ENCODE measurements at regions not wholly inside any gene's neighbourhood (a gene's known extent, or its start where the extent isn't known, plus 50 kb on each side); places are given as distances from the start of the nearest gene placed in this dataset.

DNA sequence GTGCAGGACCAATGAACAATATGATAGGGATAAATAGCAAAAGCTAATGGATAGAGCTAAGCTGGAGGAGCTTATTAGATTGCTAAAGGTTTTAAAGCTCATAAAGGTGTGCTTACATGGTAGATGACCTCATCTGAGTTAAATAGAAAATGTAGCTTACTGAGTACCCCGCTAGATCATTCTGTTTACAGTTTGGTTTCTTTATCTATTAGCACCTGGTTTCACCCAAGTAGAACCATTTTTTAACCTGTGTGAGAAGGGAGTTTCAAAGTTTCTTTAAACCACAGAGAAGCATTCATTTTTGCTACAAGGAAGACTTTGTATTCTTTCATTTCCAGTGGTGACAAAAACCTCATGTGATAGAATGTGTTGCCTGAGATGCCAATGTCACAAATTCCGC lies 1778.0 kb downstream of the LRRC4C start:
- no peaks in the 10 kb centered on the region for H3K4me1 Mint-ChIP-seq (ENCODE audit: unreplicated experiment)
- TF ChIP-seq, protein P1, sequence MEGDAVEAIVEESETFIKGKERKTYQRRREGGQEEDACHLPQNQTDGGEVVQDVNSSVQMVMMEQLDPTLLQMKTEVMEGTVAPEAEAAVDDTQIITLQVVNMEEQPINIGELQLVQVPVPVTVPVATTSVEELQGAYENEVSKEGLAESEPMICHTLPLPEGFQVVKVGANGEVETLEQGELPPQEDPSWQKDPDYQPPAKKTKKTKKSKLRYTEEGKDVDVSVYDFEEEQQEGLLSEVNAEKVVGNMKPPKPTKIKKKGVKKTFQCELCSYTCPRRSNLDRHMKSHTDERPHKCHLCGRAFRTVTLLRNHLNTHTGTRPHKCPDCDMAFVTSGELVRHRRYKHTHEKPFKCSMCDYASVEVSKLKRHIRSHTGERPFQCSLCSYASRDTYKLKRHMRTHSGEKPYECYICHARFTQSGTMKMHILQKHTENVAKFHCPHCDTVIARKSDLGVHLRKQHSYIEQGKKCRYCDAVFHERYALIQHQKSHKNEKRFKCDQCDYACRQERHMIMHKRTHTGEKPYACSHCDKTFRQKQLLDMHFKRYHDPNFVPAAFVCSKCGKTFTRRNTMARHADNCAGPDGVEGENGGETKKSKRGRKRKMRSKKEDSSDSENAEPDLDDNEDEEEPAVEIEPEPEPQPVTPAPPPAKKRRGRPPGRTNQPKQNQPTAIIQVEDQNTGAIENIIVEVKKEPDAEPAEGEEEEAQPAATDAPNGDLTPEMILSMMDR (conservative IDR thresholded peaks at IDR 0.05), result no peak
- H3K27ac Mint-ChIP-seq, result no peak overlapping the region
- no peak overlapping the region for H3K4me3 Mint-ChIP-seq
- H3K9me3 Mint-ChIP-seq, result peaks cover 5% of the 10 kb centered on the region
- no peaks in the 10 kb centered on the region for H3K27me3 Mint-ChIP-seq
- H3K36me3 Mint-ChIP-seq, result no peaks in the 10 kb centered on the region
- no peak for DNase-seq (ENCODE audit: extremely low spot score, unreplicated experiment)

DNA sequence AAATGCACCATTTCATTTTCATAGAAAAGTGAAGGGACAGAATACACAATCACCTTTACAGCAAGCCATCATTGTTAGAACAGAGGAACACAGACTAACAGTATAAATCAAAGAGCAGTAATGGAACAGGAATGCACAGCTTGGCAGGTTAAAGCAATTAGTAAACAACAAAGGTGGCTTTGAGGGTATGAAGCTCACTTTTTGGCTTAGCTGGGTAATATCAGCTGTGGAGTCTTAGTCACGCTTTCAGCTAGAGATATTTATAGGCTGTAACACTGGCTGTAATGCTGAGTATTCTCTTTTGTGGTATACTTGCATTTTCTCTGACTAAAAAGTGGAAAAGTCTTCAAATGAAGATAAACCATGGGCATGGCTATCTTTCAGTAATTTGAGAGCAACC lies 1780.5 kb downstream of the LRRC4C start:
- TF ChIP-seq, protein P1 (conservative IDR thresholded peaks at IDR 0.05), result no peak
- Mint-ChIP-seq H3K36me3 (no peaks in the 10 kb centered on the region), H3K9me3 (peaks cover 5% of the 10 kb centered on the region), H3K27ac (no peak overlapping the region), H3K27me3 (no peaks in the 10 kb centered on the region), H3K4me1 (ENCODE audit: unreplicated experiment) (peaks cover 5% of the 10 kb centered on the region), H3K4me3 (no peak overlapping the region)
- DNase-seq (ENCODE audit: extremely low spot score, unreplicated experiment), result no peak

DNA sequence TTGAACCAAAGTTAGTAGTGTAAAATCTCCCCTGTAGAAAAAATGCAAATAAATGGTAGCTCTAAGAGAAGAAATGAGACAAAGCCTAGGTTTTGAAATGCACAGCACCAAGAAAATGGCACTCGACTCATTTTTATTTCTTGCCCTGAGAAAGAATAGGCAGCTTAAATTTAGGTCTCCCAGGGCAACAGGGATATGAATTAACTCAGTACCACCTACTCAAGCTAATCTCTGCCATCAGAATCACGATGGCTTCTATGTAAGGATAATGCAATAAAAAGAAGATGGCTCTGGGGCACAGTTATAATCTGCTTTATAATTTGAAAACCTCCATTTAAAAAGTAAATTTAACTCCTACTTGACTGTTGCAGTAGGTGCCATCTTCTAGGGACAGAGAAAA lies 1784.3 kb downstream of the LRRC4C start:
- H3K4me3 Mint-ChIP-seq, result no peak overlapping the region

DNA sequence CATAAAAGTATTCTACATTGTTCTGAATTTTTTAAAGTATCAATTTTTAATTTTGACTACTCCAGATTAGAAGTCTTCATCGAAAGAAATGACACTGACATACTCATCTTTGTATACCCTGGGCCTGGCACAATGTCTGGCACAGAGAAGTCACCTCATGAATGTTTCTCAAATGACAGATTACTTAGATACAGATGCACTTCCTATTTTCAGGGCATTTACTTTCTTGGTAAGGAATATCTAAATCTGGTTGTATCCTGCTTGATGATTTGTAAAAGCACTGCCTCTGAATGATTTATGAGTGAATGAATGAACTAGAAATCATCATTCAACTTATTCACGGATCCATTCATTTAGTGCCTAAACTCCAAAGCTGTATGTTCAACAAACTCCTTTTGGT lies 1784.7 kb downstream of the LRRC4C start:
- TF ChIP-seq, protein P1 (conservative IDR thresholded peaks at IDR 0.05), result no peak
- no peaks in the 10 kb centered on the region for H3K9me3 Mint-ChIP-seq
- no peak for DNase-seq (ENCODE audit: extremely low spot score, unreplicated experiment)
- no peak overlapping the region for H3K27ac Mint-ChIP-seq
- no peaks in the 10 kb centered on the region for H3K27me3 Mint-ChIP-seq
- no peaks in the 10 kb centered on the region for H3K36me3 Mint-ChIP-seq
- H3K4me3 Mint-ChIP-seq, result no peak overlapping the region
- H3K4me1 Mint-ChIP-seq (ENCODE audit: unreplicated experiment), result peaks cover 5% of the 10 kb centered on the region

More for the DNA sequence above, 1784.3 kb downstream of the LRRC4C start:
- Mint-ChIP-seq H3K4me1 (ENCODE audit: unreplicated experiment) (peaks cover 5% of the 10 kb centered on the region), H3K27ac (no peak overlapping the region), H3K9me3 (peaks cover 2% of the 10 kb centered on the region), H3K36me3 (no peaks in the 10 kb centered on the region), H3K27me3 (no peaks in the 10 kb centered on the region)
- no peak for DNase-seq (ENCODE audit: extremely low spot score, unreplicated experiment)
- TF ChIP-seq, protein P1 (conservative IDR thresholded peaks at IDR 0.05), result no peak

DNA sequence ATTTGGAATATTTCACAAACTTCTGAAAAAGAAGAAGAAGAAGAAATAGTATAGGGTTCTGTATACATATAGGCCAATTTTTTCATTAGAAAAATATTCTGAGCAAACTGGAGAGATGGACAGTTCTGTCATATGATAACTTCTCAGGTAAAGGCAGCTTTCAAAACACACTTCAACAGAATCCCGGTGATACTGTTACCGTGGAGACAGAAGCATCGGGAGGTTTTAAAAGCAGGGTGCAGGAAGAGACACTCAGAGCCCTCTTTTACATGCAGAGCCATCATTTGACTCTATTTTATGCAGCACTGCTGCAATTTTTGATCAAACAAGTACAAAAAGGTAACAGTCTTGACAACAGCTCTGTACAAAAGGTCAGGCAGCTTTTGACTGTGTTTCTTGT lies 1785.4 kb downstream of the LRRC4C start:
- no peak overlapping the region for H3K4me3 Mint-ChIP-seq
- peaks cover 5% of the 10 kb centered on the region for H3K4me1 Mint-ChIP-seq (ENCODE audit: unreplicated experiment)
- no peaks in the 10 kb centered on the region for H3K27me3 Mint-ChIP-seq
- no peak overlapping the region for H3K27ac Mint-ChIP-seq
- TF ChIP-seq, protein P1 (conservative IDR thresholded peaks at IDR 0.05), result no peak
- H3K9me3 Mint-ChIP-seq, result no peaks in the 10 kb centered on the region
- no peak for DNase-seq (ENCODE audit: extremely low spot score, unreplicated experiment)
- H3K36me3 Mint-ChIP-seq, result no peaks in the 10 kb centered on the region

DNA sequence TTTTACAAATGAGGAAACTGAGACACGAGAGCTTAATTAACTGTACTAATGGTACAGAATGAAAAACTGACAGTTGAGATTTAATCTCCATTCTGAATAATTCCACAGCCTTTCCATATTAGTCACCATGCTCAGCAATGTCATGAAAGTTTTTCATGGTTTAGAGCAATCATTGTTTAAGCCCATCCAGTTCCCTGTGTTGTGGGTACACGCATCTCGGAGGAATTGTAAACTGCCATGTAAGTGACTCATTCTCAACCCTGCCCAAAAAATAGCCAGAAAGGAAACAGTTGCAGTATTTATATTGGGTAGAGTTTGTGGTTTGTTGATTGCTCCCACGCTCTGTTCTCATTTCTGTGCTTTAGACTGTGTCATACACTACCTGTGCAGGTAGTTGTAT lies 1790.8 kb downstream of the LRRC4C start:
- Mint-ChIP-seq H3K4me3 (no peak overlapping the region), H3K9me3 (peaks cover 6% of the 10 kb centered on the region), H3K27ac (no peak overlapping the region), H3K36me3 (no peaks in the 10 kb centered on the region), H3K27me3 (no peaks in the 10 kb centered on the region), H3K4me1 (ENCODE audit: unreplicated experiment) (no peaks in the 10 kb centered on the region)
- TF ChIP-seq, protein P1 (conservative IDR thresholded peaks at IDR 0.05), result no peak
- DNase-seq (ENCODE audit: extremely low spot score, unreplicated experiment), result no peak
